Keratinocyte (primary cell): ENCODE measurements at regions not wholly inside any gene's neighbourhood (a gene's known extent, or its start where the extent isn't known, plus 50 kb on each side); places are given as distances from the start of the nearest gene placed in this dataset.

Source experiments
- DNase-seq: peaks from one replicate; pipeline ENCODE4 v3.0.0-alpha.2; 2011; ENCODE audit warnings: low read depth, missing footprints, low spot score
- FAIRE-seq: peaks from 2 replicates; lab custom pipeline; 2011; peaks lifted over from hg19 to GRCh38; lab: Jason Lieb, UNC
- H2AFZ ChIP-seq: 2 replicates; pipeline ENCODE4 v1.6.0; 2012; ENCODE audit warnings: low read length, control low read depth, inconsistent platforms; ENCODE audit not compliant: control insufficient read depth
- H3K27ac ChIP-seq: 2 replicates; pipeline ENCODE4 v1.5.1; 2011; ENCODE audit warnings: low read length; ENCODE audit not compliant: control insufficient read depth, insufficient read depth
- H3K27me3 ChIP-seq: 3 replicates; pipeline ENCODE4 v1.6.0; 2011; ENCODE audit warnings: low read length; ENCODE audit not compliant: control insufficient read depth, insufficient read depth; ENCODE audit errors: extremely low read depth
- H3K36me3 ChIP-seq, 2 experiments: 2 replicates in 1 of 2; 3 replicates in 1 of 2; pipeline ENCODE4 v1.5.1; 2011; ENCODE audit warnings: low read length in 2 of 2, mild to moderate bottlenecking in 1 of 2; ENCODE audit not compliant: control insufficient read depth in 2 of 2, insufficient read depth in 2 of 2; ENCODE audit errors: extremely low read depth in 1 of 2
- H3K4me1 ChIP-seq: 3 replicates; pipeline ENCODE4 v1.5.1; 2011; ENCODE audit warnings: low read length; ENCODE audit not compliant: control insufficient read depth, insufficient read depth; ENCODE audit errors: extremely low read depth
- H3K4me2 ChIP-seq: 3 replicates; pipeline ENCODE4 v1.6.0; 2011; ENCODE audit warnings: low read depth, low read length; ENCODE audit not compliant: control insufficient read depth, insufficient read depth; ENCODE audit errors: extremely low read depth
- H3K4me3 ChIP-seq, 3 experiments: fragments of 200-600 bp in 1 of 3; sonication (generic) in 1 of 3; 2 replicates in 2 of 3; 3 replicates in 1 of 3; pipeline ENCODE4 v1.5.1; 2011 to 2016; ENCODE audit warnings: low read length in 3 of 3, mild to moderate bottlenecking in 3 of 3, control low read depth in 2 of 3, inconsistent platforms in 1 of 3, low read depth in 1 of 3, mixed read lengths in 1 of 3, mixed run types in 1 of 3, moderate library complexity in 1 of 3; ENCODE audit not compliant: control insufficient read depth in 2 of 3, insufficient read depth in 2 of 3; ENCODE audit errors: extremely low read depth in 1 of 3
- H3K79me2 ChIP-seq: 2 replicates; pipeline ENCODE4 v1.6.0; 2012; ENCODE audit warnings: low read length; ENCODE audit not compliant: control insufficient read depth, insufficient read depth
- H3K9ac ChIP-seq: 3 replicates; pipeline ENCODE4 v1.6.0; 2011; ENCODE audit warnings: low read length; ENCODE audit not compliant: control insufficient read depth, insufficient read depth; ENCODE audit errors: extremely low read depth
- H3K9me1 ChIP-seq: 3 replicates; pipeline ENCODE4 v1.6.0; 2011; ENCODE audit warnings: low read length; ENCODE audit not compliant: control insufficient read depth, insufficient read depth; ENCODE audit errors: extremely low read depth
- H3K9me3 ChIP-seq: 2 replicates; pipeline ENCODE4 v1.5.1; 2012; ENCODE audit warnings: low read depth, low read length; ENCODE audit not compliant: control insufficient read depth
- H4K20me1 ChIP-seq: 3 replicates; pipeline ENCODE4 v1.6.0; 2011; ENCODE audit warnings: low read length; ENCODE audit not compliant: control insufficient read depth, insufficient read depth; ENCODE audit errors: extremely low read depth
- EZH2 ChIP-seq: IDR thresholded peaks from one replicate; pipeline ENCODE4 v1.6.1; 2012; ENCODE audit warnings: inconsistent platforms, mild to moderate bottlenecking, low read length, moderate library complexity
- dilution Hi-C: fragments of 300-500 bp; cut with MboI; formaldehyde crosslinking; loops from one replicate; pipeline ENCODE4 v1.7.0; 2020; ENCODE audit warnings: low sequenced_read_pairs; ENCODE audit not compliant: extremely low pct_ligation_motif_present
- TF ChIP-seq, protein P1 (sequence below), 3 experiments: IDR thresholded peaks in 1 of 3; conservative IDR thresholded peaks in 1 of 3; optimal IDR thresholded peaks in 1 of 3; 2 replicates in 2 of 3; 3 replicates in 1 of 3; pipeline versions ENCODE3 to v1.5.1; 2011; ENCODE audit warnings: low read length in 3 of 3, mild to moderate bottlenecking in 3 of 3, moderate library complexity in 2 of 3, control low read depth in 1 of 3, inconsistent platforms in 1 of 3; ENCODE audit not compliant: insufficient read depth in 2 of 3; ENCODE audit errors: extremely low read depth in 1 of 3

GRCh38 chr14:61202124-61202523 lies 79.0 kb downstream of the TMEM30B start:
- dilution Hi-C loops: loop anchor here (25.0 kb wide), 1 partner anchor 565 kb away; the partner anchor contains the start of gene SIX1
- Histone ChIP-seq H3K9ac (no peak overlapping the region), H3K4me2 (no peak overlapping the region), H3K27ac (no peak overlapping the region), H4K20me1 (no peaks in the 10 kb centered on the region), H3K9me1 (no peaks in the 10 kb centered on the region), H3K79me2 (no peaks in the 10 kb centered on the region), H3K9me3 (no peaks in the 10 kb centered on the region), H3K27me3 (peaks cover 25% of the 10 kb centered on the region), H3K4me1 (no peaks in the 10 kb centered on the region), H3K4me3 (no peak overlapping the region), H3K36me3 (no peaks in the 10 kb centered on the region), H2AFZ (no peak overlapping the region)
- TF ChIP-seq, protein P1, sequence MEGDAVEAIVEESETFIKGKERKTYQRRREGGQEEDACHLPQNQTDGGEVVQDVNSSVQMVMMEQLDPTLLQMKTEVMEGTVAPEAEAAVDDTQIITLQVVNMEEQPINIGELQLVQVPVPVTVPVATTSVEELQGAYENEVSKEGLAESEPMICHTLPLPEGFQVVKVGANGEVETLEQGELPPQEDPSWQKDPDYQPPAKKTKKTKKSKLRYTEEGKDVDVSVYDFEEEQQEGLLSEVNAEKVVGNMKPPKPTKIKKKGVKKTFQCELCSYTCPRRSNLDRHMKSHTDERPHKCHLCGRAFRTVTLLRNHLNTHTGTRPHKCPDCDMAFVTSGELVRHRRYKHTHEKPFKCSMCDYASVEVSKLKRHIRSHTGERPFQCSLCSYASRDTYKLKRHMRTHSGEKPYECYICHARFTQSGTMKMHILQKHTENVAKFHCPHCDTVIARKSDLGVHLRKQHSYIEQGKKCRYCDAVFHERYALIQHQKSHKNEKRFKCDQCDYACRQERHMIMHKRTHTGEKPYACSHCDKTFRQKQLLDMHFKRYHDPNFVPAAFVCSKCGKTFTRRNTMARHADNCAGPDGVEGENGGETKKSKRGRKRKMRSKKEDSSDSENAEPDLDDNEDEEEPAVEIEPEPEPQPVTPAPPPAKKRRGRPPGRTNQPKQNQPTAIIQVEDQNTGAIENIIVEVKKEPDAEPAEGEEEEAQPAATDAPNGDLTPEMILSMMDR (optimal IDR thresholded peaks at IDR 0.05 in 1 of 3, IDR thresholded peaks at IDR 0.05 in 1 of 3, conservative IDR thresholded peaks at IDR 0.05 in 1 of 3; ENCODE audit: extremely low read depth in 1 of 3, insufficient read depth in 2 of 3, low read length in 3 of 3): no peak
- no peak for TF ChIP-seq EZH2
- FAIRE-seq (no peak), DNase-seq (no peak)

DNA sequence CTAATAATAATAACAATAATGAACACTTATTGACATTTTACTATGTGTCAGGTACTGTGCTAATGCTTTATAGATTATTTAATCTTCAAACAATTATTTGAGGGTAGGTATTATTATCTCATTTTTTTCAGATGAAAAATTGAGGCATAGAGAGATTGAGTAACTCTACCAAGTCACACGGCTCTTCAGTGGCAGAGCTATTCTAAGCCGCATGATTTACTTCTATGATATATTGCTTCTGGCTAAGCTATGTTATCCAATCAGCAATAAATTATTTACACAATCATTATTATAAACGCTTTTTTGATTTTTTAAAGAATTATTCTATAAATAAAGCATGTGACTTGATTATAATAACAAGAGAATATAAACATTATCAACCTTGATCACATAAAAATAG lies 80.0 kb downstream of the TMEM30B start:
- Histone ChIP-seq H3K27ac (no peak overlapping the region), H2AFZ (no peak overlapping the region), H3K27me3 (peaks cover 25% of the 10 kb centered on the region), H3K4me1 (no peaks in the 10 kb centered on the region), H3K9me1 (no peaks in the 10 kb centered on the region), H4K20me1 (no peaks in the 10 kb centered on the region), H3K4me2 (no peak overlapping the region), H3K9me3 (no peaks in the 10 kb centered on the region), H3K36me3 (no peaks in the 10 kb centered on the region), H3K79me2 (no peaks in the 10 kb centered on the region), H3K4me3 (no peak overlapping the region), H3K9ac (no peak overlapping the region)
- DNase-seq (no peak), FAIRE-seq (no peak)
- dilution Hi-C loops: loop anchor here (25.0 kb wide), 1 partner anchor 564 kb away; the partner anchor contains the start of gene SIX1
- TF ChIP-seq, protein P1 (optimal IDR thresholded peaks at IDR 0.05 in 1 of 3, IDR thresholded peaks at IDR 0.05 in 1 of 3, conservative IDR thresholded peaks at IDR 0.05 in 1 of 3; ENCODE audit: extremely low read depth in 1 of 3, insufficient read depth in 2 of 3, low read length in 3 of 3): no peak
- TF ChIP-seq EZH2: no peak
